ENCODE measurements at regions not wholly inside any gene's neighbourhood (a gene's known extent, or its start where the extent isn't known, plus 50 kb on each side); places are given as distances from the start of the nearest gene placed in this dataset.
A peak's percentile ranks its signal among the peaks of the same experiment; 100 is the strongest.

GRCh38 chr3:193974191-193974652 is 161.7 kb upstream of the HES1 start:
- Mint-ChIP-seq H3K4me1 (ENCODE audit: unreplicated experiment) (peaks cover 44% of the 10 kb centered on the region), H3K4me3 (ENCODE audit: unreplicated experiment) (no peak overlapping the region), H3K36me3 (ENCODE audit: low read depth, unreplicated experiment) (no peaks in the 10 kb centered on the region), H3K27ac (ENCODE audit: unreplicated experiment) (no peak overlapping the region), H3K27me3 (ENCODE audit: unreplicated experiment) (peaks cover 7% of the 10 kb centered on the region), H3K9me3 (ENCODE audit: unreplicated experiment) (no peaks in the 10 kb centered on the region)
- no peak for TF ChIP-seq CTCF (IDR thresholded peaks at IDR 0.05; ENCODE audit: unreplicated experiment)
- no peak for DNase-seq (ENCODE audit: low spot score)

GRCh38 chr3:193974671-193975535 is 161.0 kb upstream of the HES1 start:
- Mint-ChIP-seq H3K4me3 (ENCODE audit: unreplicated experiment) (no peak overlapping the region), H3K27ac (ENCODE audit: unreplicated experiment) (peak overlapping the region; percentile 92), H3K4me1 (ENCODE audit: unreplicated experiment) (peaks cover 46% of the 10 kb centered on the region), H3K27me3 (ENCODE audit: unreplicated experiment) (peaks cover 7% of the 10 kb centered on the region), H3K36me3 (ENCODE audit: low read depth, unreplicated experiment) (no peaks in the 10 kb centered on the region), H3K9me3 (ENCODE audit: unreplicated experiment) (no peaks in the 10 kb centered on the region)
- no peak for TF ChIP-seq CTCF (IDR thresholded peaks at IDR 0.05; ENCODE audit: unreplicated experiment)
- DNase-seq (ENCODE audit: low spot score), result peak; percentile 21

- TF ChIP-seq CTCF (IDR thresholded peaks at IDR 0.05; ENCODE audit: unreplicated experiment), result no peak
- Mint-ChIP-seq H3K27me3 (ENCODE audit: unreplicated experiment) (peaks cover 10% of the 10 kb centered on the region), H3K36me3 (ENCODE audit: low read depth, unreplicated experiment) (no peaks in the 10 kb centered on the region), H3K4me1 (ENCODE audit: unreplicated experiment) (peaks cover 54% of the 10 kb centered on the region), H3K4me3 (ENCODE audit: unreplicated experiment) (no peak overlapping the region), H3K27ac (ENCODE audit: unreplicated experiment) (no peak overlapping the region), H3K9me3 (ENCODE audit: unreplicated experiment) (no peaks in the 10 kb centered on the region)
- DNase-seq (ENCODE audit: low spot score), result no peak
These were observed 158.3 kb upstream of the HES1 start for GRCh38 chr3:193977622-193978021.

- TF ChIP-seq CTCF (IDR thresholded peaks at IDR 0.05; ENCODE audit: unreplicated experiment), result no peak
- no peak for DNase-seq (ENCODE audit: low spot score)
- H3K9me3 Mint-ChIP-seq (ENCODE audit: unreplicated experiment), result no peaks in the 10 kb centered on the region
- H3K4me1 Mint-ChIP-seq (ENCODE audit: unreplicated experiment), result peaks cover 54% of the 10 kb centered on the region
- H3K36me3 Mint-ChIP-seq (ENCODE audit: low read depth, unreplicated experiment), result no peaks in the 10 kb centered on the region
- no peak overlapping the region for H3K27ac Mint-ChIP-seq (ENCODE audit: unreplicated experiment)
- no peak overlapping the region for H3K4me3 Mint-ChIP-seq (ENCODE audit: unreplicated experiment)
- peaks cover 10% of the 10 kb centered on the region for H3K27me3 Mint-ChIP-seq (ENCODE audit: unreplicated experiment)
These were observed 157.9 kb upstream of the HES1 start for GRCh38 chr3:193978030-193978429.

- H3K9me3 Mint-ChIP-seq (ENCODE audit: unreplicated experiment), result no peaks in the 10 kb centered on the region
- H3K36me3 Mint-ChIP-seq (ENCODE audit: low read depth, unreplicated experiment), result no peaks in the 10 kb centered on the region
- H3K27ac Mint-ChIP-seq (ENCODE audit: unreplicated experiment), result no peak overlapping the region
- TF ChIP-seq CTCF (IDR thresholded peaks at IDR 0.05; ENCODE audit: unreplicated experiment), result no peak
- DNase-seq (ENCODE audit: low spot score), result no peak
- no peak overlapping the region for H3K4me3 Mint-ChIP-seq (ENCODE audit: unreplicated experiment)
- H3K27me3 Mint-ChIP-seq (ENCODE audit: unreplicated experiment), result peaks cover 10% of the 10 kb centered on the region
- H3K4me1 Mint-ChIP-seq (ENCODE audit: unreplicated experiment), result peaks cover 57% of the 10 kb centered on the region
These were observed 157.5 kb upstream of the HES1 start for GRCh38 chr3:193978486-193978885.

Measured in endothelial cell (in vitro differentiated cells).